G401.6 (cell line): ENCODE measurements at regions not wholly inside any gene's neighbourhood (a gene's known extent, or its start where the extent isn't known, plus 50 kb on each side); places are given as distances from the start of the nearest gene placed in this dataset.
"Not testable (repeated sequence)": the region's sequence is repeated elsewhere in the genome, so short reads cannot be mapped to it uniquely, and the experiment has no call there.

ENCODE experiments used
- FAIRE-seq: peaks from 2 replicates; lab custom pipeline; 2012; peaks lifted over from hg19 to GRCh38; lab: Jason Lieb, UNC

- FAIRE-seq = no peak
Measured at GRCh38 chr5:18370531-18370930, 736.3 kb downstream of the TAF11L14 start.

GRCh38 chr5:18375641-18376040 is 741.4 kb downstream of the TAF11L14 start:
- no peak for FAIRE-seq

- FAIRE-seq = no peak
Measured at GRCh38 chr5:18378066-18378465, 743.8 kb downstream of the TAF11L14 start.

GRCh38 chr5:18379189-18379588 is 744.9 kb downstream of the TAF11L14 start:
- FAIRE-seq = no peak

GRCh38 chr5:18380729-18381362 is 746.6 kb downstream of the TAF11L14 start:
- FAIRE-seq = no peak

GRCh38 chr5:18393565-18394442 is 759.5 kb downstream of the TAF11L14 start:
- no peak for FAIRE-seq

- no peak for FAIRE-seq
Measured at GRCh38 chr5:18394443-18394804, 760.2 kb downstream of the TAF11L14 start.

- FAIRE-seq = no peak
Measured at GRCh38 chr5:18395126-18396110, 761.2 kb downstream of the TAF11L14 start.

GRCh38 chr5:18397371-18397770 is 763.1 kb downstream of the TAF11L14 start:
- no peak for FAIRE-seq

GRCh38 chr5:18397891-18398290 is 763.6 kb downstream of the TAF11L14 start:
- FAIRE-seq = no peak

GRCh38 chr5:18399461-18400327 is 765.4 kb downstream of the TAF11L14 start:
- not testable (repeated sequence) for FAIRE-seq

- no peak for FAIRE-seq
Measured at GRCh38 chr5:18403141-18403540, 768.9 kb downstream of the TAF11L14 start.

GRCh38 chr5:18403941-18404438 is 769.7 kb downstream of the TAF11L14 start:
- FAIRE-seq = no peak

- no peak for FAIRE-seq
Measured at GRCh38 chr5:18420711-18421110, 786.5 kb downstream of the TAF11L14 start.

GRCh38 chr5:18433336-18433735 is 799.1 kb downstream of the TAF11L14 start:
- no peak for FAIRE-seq

- no peak for FAIRE-seq
Measured at GRCh38 chr5:18438126-18438525, 803.9 kb downstream of the TAF11L14 start.

- FAIRE-seq = no peak
Measured at GRCh38 chr5:18455521-18455920, 821.3 kb downstream of the TAF11L14 start.

- no peak for FAIRE-seq
Measured at GRCh38 chr5:18457255-18457654, 823.0 kb downstream of the TAF11L14 start.

GRCh38 chr5:18461766-18462165 is 827.5 kb downstream of the TAF11L14 start:
- FAIRE-seq = no peak

GRCh38 chr5:18465833-18466681 is 831.8 kb downstream of the TAF11L14 start:
- no peak for FAIRE-seq
